PC-9 (cell line): ENCODE measurements at regions not wholly inside any gene's neighbourhood (a gene's known extent, or its start where the extent isn't known, plus 50 kb on each side); places are given as distances from the start of the nearest gene placed in this dataset.

Source experiments
- CTCF ChIP-seq: fragments of 200-600 bp; sonication (generic); conservative IDR thresholded peaks from 2 replicates; pipeline ENCODE4 v1.6.1; 2017; ENCODE audit warnings: mixed run types, antibody characterized with exemption, mild to moderate bottlenecking, moderate library complexity
- EZH2 ChIP-seq: fragments of 200-600 bp; sonication (generic); IDR thresholded peaks from 2 replicates; pipeline ENCODE4 v1.8.0; 2017; ENCODE audit warnings: antibody characterized with exemption, low read depth

DNA sequence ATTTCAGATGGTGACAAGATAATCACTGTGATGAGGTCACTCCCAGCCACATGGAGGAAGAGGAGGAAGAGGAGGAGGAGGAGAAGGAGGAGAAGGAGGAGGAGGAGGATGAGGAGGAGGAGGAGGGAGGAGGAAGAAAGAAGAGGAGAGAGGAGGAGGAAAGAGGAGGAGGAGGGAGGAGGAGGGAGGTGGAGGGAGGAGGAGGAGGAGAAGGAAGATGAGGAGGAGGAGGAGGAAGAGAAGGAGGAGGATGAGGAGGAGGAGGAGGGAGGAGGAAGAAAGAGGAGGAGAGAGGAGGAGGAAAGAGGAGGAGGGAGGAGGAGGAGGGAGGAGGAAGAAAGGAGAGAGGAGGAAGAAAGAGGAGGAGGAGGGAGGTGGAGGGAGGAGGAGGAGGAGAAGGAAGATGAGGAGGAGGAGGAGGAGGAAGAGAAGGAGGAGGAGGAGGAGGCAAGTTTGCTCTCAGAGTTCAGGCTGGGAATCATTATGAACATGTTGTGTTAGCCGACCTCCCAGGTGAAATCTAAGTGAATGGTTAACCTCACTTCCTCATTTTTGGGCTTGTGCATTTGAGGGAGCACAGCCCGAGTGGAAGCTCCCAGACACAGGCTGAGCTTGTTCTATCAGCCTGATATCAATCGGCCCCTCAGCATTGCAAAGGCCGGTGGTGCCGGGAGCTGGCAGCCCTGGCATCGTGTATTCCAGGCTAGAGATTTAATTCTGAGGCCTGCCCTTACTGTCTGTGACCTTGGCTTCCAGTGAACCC lies 236.2 kb upstream of the PITRM1 start:
- TF ChIP-seq CTCF (no peak), EZH2 (no peak)
